MM.1S (cell line): ENCODE measurements at regions not wholly inside any gene's neighbourhood (a gene's known extent, or its start where the extent isn't known, plus 50 kb on each side); places are given as distances from the start of the nearest gene placed in this dataset.

ENCODE experiments used
- CTCF ChIP-seq: fragments of 300-600 bp; sonication (generic); IDR thresholded peaks from 2 replicates; pipeline ENCODE4 v1.5.1; 2016; ENCODE audit warnings: antibody characterized with exemption, low read length, mixed read lengths
- EZH2 ChIP-seq: fragments of 300-600 bp; sonication (generic); optimal IDR thresholded peaks from 2 replicates; pipeline ENCODE3; 2017; ENCODE audit warnings: low read depth, mild to moderate bottlenecking, antibody characterized with exemption, low read length, mixed read lengths
- EZH2phosphoT487 ChIP-seq: fragments of 300-600 bp; sonication (generic); IDR thresholded peaks from 2 replicates; pipeline ENCODE4 v1.6.1; 2018; ENCODE audit warnings: antibody characterized with exemption, low read length

- TF ChIP-seq EZH2phosphoT487 (no peak), CTCF (no peak), EZH2 (no peak)
Observed at GRCh38 chr5:163134061-163134460, 303.3 kb upstream of the CCNG1 start.
